SK-MEL-5 (cell line): ENCODE measurements at regions not wholly inside any gene's neighbourhood (a gene's known extent, or its start where the extent isn't known, plus 50 kb on each side); places are given as distances from the start of the nearest gene placed in this dataset.
A peak's percentile ranks its signal among the peaks of the same experiment; 100 is the strongest.

Experiments
- DNase-seq: peaks from one replicate; pipeline ENCODE4 v3.0.0-alpha.2; 2016; ENCODE audit warnings: low read depth, low spot score
- in situ Hi-C: cut with HindIII; loops from 2 replicates; pipeline ENCODE4 v1.10.0; 2016; ENCODE audit warnings: low sequenced_read_pairs, high pct_unique_total_duplicates, low pct_unique_long_range_greater_than_20kb

- in situ Hi-C loops: no loop called here
Observed at GRCh38 chr1:185681034-185681633, 53.1 kb upstream of the HMCN1 start.

GRCh38 chr1:185680453-185680852, 53.7 kb upstream of the HMCN1 start:
- in situ Hi-C loops: no loop called here
- DNase-seq: no peak

More at GRCh38 chr1:185681034-185681633, 53.1 kb upstream of the HMCN1 start:
- DNase-seq: peak; percentile 79

GRCh38 chr1:185679220-185679619, 55.0 kb upstream of the HMCN1 start:
- in situ Hi-C loops: no loop called here

GRCh38 chr1:185676969-185677368, 57.2 kb upstream of the HMCN1 start:
- no peak for DNase-seq
- in situ Hi-C loops: no loop called here

More at GRCh38 chr1:185679220-185679619, 55.0 kb upstream of the HMCN1 start:
- DNase-seq: no peak

GRCh38 chr1:185674201-185674600, 60.0 kb upstream of the HMCN1 start:
- DNase-seq: no peak
- in situ Hi-C loops: no loop called here

GRCh38 chr1:185672719-185673360, 61.4 kb upstream of the HMCN1 start:
- in situ Hi-C loops: no loop called here

GRCh38 chr1:185670187-185670627, 64.0 kb upstream of the HMCN1 start:
- DNase-seq: peak; percentile 62

More at GRCh38 chr1:185672719-185673360, 61.4 kb upstream of the HMCN1 start:
- DNase-seq: no peak

GRCh38 chr1:185668013-185668412, 66.2 kb upstream of the HMCN1 start:
- DNase-seq: no peak
- in situ Hi-C loops: no loop called here

More at GRCh38 chr1:185670187-185670627, 64.0 kb upstream of the HMCN1 start:
- in situ Hi-C loops: no loop called here

GRCh38 chr1:185666582-185666981, 67.6 kb upstream of the HMCN1 start:
- in situ Hi-C loops: no loop called here
- DNase-seq: peak; percentile 20

- in situ Hi-C loops: no loop called here
- no peak for DNase-seq
Observed at GRCh38 chr1:185663771-185664296, 70.4 kb upstream of the HMCN1 start.

- in situ Hi-C loops: no loop called here
- DNase-seq: no peak
Observed at GRCh38 chr1:185663332-185663731, 70.9 kb upstream of the HMCN1 start.

- DNase-seq: no peak
- in situ Hi-C loops: no loop called here
Observed at GRCh38 chr1:185661971-185662370, 72.2 kb upstream of the HMCN1 start.

GRCh38 chr1:185656663-185657062, 77.5 kb upstream of the HMCN1 start:
- no peak for DNase-seq
- in situ Hi-C loops: no loop called here

- in situ Hi-C loops: no loop called here
- no peak for DNase-seq
Observed at GRCh38 chr1:185654952-185655314, 79.3 kb upstream of the HMCN1 start.

GRCh38 chr1:185654199-185654951, 79.8 kb upstream of the HMCN1 start:
- in situ Hi-C loops: no loop called here
- DNase-seq: no peak

GRCh38 chr1:185653615-185654014, 80.6 kb upstream of the HMCN1 start:
- in situ Hi-C loops: no loop called here

GRCh38 chr1:185652348-185652747, 81.8 kb upstream of the HMCN1 start:
- peak; percentile 69 for DNase-seq
- in situ Hi-C loops: no loop called here

More at GRCh38 chr1:185653615-185654014, 80.6 kb upstream of the HMCN1 start:
- no peak for DNase-seq

- no peak for DNase-seq
- in situ Hi-C loops: no loop called here
Observed at GRCh38 chr1:185650602-185651230, 83.5 kb upstream of the HMCN1 start.
